GM23338 (cell line): ENCODE measurements at regions not wholly inside any gene's neighbourhood (a gene's known extent, or its start where the extent isn't known, plus 50 kb on each side); places are given as distances from the start of the nearest gene placed in this dataset.

Experiments used
- CREB1 ChIP-seq: fragments of 250-450 bp; sonication (Bioruptor Pico); IDR thresholded peaks from 2 replicates; pipeline ENCODE4 v1.5.0; 2020; ENCODE audit warnings: low read depth, mild to moderate bottlenecking, moderate library complexity
- JUNB ChIP-seq: IDR thresholded peaks from one replicate; pipeline ENCODE4 v1.6.1; 2016; ENCODE audit warnings: antibody characterized with exemption; ENCODE audit not compliant: unreplicated experiment
- TF ChIP-seq, protein P1 (sequence below): fragments of 250-450 bp; sonication (Bioruptor Pico); IDR thresholded peaks from 2 replicates; pipeline ENCODE4 v1.5.0; 2020; ENCODE audit warnings: mild to moderate bottlenecking, moderate library complexity
- TF ChIP-seq, protein P2 (sequence below), 2 experiments: fragments of 200-600 bp in 1 of 2; sonication (generic) in 1 of 2; conservative IDR thresholded peaks; 2 replicates each; pipeline versions ENCODE4 v1.5.1 to v1.6.1; 2016 to 2017; ENCODE audit warnings: antibody characterized with exemption in 2 of 2, low read depth in 2 of 2, mild to moderate bottlenecking in 2 of 2, moderate library complexity in 1 of 2
- TF ChIP-seq, protein P3 (sequence below): IDR thresholded peaks from one replicate; pipeline ENCODE4 v1.6.1; 2018; ENCODE audit warnings: antibody characterized with exemption; ENCODE audit not compliant: unreplicated experiment

DNA sequence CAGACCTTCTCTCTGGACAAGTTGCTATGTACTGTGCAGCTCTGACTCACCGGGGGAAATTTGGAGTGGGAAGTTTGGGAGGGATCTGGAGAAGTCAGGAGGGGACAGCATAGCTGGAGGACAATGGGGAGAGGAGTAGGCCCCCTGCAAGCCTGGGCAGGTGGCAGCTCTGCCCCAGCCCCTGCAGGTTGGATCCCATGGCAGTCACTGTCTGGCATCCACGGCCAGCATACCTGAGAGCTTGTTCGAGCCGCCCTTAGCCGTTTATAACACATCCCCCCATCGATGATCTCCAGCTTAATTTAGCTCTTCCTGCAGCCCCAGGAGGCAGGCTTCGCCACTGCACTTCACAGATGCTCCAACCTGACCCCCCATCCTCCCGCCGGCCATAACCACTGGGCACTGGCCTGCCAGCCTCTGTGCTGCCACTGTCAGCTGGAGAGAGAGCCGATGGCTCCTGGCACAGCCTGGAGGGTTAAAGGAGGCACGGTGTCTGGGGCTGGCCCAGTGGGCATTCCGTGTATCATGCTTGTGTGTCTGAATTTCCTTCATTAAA is 57.7 kb upstream of the RNU6ATAC start (continued):
- TF ChIP-seq, protein P1, sequence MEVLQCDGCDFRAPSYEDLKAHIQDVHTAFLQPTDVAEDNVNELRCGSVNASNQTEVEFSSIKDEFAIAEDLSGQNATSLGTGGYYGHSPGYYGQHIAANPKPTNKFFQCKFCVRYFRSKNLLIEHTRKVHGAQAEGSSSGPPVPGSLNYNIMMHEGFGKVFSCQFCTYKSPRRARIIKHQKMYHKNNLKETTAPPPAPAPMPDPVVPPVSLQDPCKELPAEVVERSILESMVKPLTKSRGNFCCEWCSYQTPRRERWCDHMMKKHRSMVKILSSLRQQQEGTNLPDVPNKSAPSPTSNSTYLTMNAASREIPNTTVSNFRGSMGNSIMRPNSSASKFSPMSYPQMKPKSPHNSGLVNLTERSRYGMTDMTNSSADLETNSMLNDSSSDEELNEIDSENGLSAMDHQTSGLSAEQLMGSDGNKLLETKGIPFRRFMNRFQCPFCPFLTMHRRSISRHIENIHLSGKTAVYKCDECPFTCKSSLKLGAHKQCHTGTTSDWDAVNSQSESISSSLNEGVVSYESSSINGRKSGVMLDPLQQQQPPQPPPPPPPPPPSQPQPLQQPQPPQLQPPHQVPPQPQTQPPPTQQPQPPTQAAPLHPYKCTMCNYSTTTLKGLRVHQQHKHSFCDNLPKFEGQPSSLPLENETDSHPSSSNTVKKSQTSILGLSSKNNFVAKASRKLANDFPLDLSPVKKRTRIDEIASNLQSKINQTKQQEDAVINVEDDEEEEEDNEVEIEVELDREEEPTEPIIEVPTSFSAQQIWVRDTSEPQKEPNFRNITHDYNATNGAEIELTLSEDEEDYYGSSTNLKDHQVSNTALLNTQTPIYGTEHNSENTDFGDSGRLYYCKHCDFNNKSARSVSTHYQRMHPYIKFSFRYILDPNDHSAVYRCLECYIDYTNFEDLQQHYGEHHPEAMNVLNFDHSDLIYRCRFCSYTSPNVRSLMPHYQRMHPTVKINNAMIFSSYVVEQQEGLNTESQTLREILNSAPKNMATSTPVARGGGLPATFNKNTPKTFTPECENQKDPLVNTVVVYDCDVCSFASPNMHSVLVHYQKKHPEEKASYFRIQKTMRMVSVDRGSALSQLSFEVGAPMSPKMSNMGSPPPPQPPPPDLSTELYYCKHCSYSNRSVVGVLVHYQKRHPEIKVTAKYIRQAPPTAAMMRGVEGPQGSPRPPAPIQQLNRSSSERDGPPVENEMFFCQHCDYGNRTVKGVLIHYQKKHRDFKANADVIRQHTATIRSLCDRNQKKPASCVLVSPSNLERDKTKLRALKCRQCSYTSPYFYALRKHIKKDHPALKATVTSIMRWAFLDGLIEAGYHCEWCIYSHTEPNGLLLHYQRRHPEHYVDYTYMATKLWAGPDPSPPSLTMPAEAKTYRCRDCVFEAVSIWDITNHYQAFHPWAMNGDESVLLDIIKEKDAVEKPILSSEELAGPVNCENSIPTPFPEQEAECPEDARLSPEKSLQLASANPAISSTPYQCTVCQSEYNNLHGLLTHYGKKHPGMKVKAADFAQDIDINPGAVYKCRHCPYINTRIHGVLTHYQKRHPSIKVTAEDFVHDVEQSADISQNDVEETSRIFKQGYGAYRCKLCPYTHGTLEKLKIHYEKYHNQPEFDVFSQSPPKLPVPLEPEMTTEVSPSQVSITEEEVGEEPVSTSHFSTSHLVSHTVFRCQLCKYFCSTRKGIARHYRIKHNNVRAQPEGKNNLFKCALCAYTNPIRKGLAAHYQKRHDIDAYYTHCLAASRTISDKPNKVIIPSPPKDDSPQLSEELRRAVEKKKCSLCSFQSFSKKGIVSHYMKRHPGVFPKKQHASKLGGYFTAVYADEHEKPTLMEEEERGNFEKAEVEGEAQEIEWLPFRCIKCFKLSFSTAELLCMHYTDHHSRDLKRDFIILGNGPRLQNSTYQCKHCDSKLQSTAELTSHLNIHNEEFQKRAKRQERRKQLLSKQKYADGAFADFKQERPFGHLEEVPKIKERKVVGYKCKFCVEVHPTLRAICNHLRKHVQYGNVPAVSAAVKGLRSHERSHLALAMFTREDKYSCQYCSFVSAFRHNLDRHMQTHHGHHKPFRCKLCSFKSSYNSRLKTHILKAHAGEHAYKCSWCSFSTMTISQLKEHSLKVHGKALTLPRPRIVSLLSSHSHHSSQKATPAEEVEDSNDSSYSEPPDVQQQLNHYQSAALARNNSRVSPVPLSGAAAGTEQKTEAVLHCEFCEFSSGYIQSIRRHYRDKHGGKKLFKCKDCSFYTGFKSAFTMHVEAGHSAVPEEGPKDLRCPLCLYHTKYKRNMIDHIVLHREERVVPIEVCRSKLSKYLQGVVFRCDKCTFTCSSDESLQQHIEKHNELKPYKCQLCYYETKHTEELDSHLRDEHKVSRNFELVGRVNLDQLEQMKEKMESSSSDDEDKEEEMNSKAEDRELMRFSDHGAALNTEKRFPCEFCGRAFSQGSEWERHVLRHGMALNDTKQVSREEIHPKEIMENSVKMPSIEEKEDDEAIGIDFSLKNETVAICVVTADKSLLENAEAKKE = no peak
- TF ChIP-seq, protein P2, sequence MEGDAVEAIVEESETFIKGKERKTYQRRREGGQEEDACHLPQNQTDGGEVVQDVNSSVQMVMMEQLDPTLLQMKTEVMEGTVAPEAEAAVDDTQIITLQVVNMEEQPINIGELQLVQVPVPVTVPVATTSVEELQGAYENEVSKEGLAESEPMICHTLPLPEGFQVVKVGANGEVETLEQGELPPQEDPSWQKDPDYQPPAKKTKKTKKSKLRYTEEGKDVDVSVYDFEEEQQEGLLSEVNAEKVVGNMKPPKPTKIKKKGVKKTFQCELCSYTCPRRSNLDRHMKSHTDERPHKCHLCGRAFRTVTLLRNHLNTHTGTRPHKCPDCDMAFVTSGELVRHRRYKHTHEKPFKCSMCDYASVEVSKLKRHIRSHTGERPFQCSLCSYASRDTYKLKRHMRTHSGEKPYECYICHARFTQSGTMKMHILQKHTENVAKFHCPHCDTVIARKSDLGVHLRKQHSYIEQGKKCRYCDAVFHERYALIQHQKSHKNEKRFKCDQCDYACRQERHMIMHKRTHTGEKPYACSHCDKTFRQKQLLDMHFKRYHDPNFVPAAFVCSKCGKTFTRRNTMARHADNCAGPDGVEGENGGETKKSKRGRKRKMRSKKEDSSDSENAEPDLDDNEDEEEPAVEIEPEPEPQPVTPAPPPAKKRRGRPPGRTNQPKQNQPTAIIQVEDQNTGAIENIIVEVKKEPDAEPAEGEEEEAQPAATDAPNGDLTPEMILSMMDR (conservative IDR thresholded peaks at IDR 0.05; ENCODE audit: low read depth in 2 of 2) = no peak
- TF ChIP-seq, protein P3, sequence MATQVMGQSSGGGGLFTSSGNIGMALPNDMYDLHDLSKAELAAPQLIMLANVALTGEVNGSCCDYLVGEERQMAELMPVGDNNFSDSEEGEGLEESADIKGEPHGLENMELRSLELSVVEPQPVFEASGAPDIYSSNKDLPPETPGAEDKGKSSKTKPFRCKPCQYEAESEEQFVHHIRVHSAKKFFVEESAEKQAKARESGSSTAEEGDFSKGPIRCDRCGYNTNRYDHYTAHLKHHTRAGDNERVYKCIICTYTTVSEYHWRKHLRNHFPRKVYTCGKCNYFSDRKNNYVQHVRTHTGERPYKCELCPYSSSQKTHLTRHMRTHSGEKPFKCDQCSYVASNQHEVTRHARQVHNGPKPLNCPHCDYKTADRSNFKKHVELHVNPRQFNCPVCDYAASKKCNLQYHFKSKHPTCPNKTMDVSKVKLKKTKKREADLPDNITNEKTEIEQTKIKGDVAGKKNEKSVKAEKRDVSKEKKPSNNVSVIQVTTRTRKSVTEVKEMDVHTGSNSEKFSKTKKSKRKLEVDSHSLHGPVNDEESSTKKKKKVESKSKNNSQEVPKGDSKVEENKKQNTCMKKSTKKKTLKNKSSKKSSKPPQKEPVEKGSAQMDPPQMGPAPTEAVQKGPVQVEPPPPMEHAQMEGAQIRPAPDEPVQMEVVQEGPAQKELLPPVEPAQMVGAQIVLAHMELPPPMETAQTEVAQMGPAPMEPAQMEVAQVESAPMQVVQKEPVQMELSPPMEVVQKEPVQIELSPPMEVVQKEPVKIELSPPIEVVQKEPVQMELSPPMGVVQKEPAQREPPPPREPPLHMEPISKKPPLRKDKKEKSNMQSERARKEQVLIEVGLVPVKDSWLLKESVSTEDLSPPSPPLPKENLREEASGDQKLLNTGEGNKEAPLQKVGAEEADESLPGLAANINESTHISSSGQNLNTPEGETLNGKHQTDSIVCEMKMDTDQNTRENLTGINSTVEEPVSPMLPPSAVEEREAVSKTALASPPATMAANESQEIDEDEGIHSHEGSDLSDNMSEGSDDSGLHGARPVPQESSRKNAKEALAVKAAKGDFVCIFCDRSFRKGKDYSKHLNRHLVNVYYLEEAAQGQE = no peak
- TF ChIP-seq CREB1 (CRISPR knock-in tag) (no peak), JUNB (no peak)
